T-helper 2 cell treated with Interferon-gamma antibody and Interleukin-4, amounts not matched to agents 100 ng/mL and 5 ng/mL, for 36 hours (primary cell): ENCODE measurements at regions not wholly inside any gene's neighbourhood (a gene's known extent, or its start where the extent isn't known, plus 50 kb on each side); places are given as distances from the start of the nearest gene placed in this dataset.

Experiments used
- intact Hi-C: fragments of 100-400 bp; cut with micrococcal nuclease; formaldehyde crosslinking; loops from one replicate; pipeline ENCODE4 v1.15.1; 2023

DNA sequence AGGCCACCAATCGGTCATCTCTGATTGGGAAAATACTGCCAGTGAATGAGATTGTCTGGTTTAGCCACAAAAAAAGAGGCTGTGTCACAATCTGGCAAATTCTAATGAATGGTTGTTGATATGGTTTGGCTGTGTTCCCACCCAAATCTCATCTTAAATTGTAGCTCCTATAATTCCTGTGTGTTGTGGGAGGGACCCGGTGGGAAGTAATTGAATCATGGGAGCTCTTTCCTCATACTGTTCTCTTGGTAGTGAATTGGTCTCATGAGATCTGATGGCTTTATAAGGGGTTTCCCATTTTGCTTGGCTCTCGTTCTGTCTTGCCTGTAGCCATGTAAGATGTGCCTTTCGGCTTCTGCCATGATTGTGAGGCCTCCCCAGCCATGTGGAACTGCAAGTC lies 838.3 kb downstream of the SLC4A3 start:
- intact Hi-C loops: no loop called here

DNA sequence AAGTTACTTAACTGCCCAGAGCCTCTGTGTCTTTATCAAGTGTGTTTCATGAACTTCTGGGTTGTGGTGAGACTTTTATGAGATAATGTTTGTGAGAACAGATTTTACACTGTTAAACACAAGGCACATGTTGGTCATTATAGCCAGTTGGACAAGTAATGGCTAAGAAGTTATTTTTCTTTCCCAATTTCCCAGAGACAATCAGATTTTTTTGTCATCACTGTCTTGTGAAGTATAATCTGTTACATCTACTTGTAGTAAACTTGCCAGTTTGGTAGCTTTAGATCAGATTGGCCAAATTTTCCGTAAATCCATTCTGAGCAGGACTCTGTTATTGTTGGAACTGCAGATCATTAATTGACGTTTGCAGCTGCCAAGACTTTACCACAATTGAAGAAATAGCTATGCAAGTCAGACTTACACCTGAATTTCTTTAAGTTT lies 838.8 kb downstream of the SLC4A3 start:
- intact Hi-C loops: no loop called here

DNA sequence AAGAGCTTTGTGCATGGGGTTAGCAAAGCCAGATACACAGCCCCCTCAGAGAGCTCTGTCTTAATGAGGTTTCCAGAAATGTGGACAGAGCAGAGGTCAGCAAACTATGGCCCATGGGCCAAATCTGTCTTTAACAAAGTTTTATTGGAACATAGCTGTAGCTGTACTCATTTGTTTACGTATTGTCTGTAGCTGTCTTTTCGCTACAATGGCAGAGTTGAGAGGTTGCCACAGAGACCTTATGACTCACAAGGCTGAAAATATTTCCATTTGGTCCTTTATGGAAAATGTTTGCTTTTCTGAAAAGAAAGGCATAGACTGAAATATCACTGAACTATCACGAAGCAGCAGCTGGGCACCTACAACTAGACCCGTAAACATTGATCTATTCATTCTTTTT lies 841.8 kb downstream of the SLC4A3 start:
- intact Hi-C loops: no loop called here

DNA sequence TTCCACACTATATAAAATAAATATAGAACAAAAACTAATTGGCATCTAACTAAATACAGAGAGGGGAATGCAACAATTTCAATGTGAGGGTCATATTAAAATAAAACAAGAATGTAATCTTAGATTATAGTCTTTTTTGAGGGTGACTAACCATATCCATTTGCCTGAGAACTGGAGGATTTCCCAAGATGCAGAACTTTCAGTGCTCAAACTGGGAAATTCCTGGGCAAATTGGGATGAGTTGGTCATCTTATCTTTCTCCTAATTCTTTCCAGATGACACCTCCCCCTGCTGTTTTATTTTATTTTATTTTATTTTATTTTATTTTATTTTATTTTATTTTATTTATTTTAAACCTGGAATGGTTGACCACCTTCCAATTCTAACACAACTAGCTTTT lies 846.2 kb downstream of the SLC4A3 start:
- intact Hi-C loops: no loop called here

DNA sequence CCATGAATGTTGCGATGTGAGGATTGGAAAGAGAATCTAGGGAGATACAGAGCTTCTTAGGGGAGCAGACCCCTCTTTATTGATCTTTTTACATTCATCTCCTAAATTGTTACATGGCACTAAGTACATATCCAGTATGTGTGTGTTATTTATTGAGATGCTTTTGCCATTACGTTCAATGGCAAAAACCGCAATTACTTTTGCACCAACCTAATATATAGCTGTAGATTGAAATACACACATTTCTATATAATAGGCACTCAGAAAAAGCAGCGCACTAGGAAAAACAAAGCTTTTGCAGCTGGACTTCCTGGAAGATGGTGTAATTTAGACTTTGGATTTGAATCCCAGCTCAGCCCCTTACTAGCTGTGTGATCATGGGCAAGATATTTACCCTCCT lies 849.4 kb downstream of the SLC4A3 start:
- intact Hi-C loops: no loop called here

DNA sequence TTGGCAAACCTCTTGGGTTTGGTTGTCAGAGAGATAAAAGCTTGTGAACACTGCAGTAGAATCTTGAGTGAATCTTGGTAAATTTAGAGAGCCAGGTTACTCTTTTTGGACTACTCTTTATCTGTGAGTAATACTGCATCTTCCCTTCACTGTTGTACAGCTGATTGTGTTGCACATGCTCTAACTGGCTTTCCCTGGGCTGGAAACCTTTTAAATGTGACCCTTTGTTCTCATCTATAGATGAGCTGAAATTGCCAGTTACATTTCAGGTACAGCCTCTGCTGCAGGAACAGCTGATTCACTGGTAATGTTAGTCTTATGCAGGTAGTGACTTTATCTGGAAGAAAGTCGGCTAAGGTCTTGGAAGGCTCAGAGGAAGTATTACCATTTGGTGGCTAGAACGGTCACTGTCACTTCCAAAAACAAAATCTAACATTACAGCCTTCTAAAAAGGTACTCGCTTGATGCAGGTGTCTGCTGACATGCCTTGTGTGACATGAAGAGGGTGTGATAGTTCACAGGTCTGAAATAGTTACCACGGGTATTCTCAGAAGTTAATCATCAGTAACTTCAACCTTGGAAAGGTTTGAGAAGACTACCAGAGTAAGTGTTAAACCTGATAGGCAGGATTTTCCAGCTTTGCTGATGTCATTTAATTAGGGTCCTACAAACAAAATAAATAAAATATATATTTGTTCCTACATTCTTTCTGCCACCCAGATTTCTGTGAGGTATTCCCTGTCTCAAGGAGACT lies 851.1 kb downstream of the SLC4A3 start:
- intact Hi-C loops: no loop called here

DNA sequence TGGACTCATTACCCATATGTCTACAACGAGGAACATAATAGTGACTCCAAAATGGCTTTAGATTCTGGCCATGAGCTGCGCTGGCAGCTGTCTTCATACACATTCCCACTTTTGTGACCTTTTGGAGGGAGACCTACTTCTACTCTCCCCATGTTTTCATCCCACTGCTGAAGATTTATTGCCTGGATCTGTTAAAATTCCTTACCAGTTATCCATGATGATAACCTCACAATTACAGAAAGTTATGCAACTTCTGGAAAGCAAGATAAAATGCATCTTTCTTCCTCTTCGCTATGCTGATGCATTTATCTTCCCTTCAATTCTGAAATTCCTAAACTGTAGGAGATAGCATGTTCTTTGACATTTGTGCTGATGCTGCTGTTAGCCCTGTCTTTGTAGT lies 855.3 kb downstream of the SLC4A3 start:
- intact Hi-C loops: no loop called here

DNA sequence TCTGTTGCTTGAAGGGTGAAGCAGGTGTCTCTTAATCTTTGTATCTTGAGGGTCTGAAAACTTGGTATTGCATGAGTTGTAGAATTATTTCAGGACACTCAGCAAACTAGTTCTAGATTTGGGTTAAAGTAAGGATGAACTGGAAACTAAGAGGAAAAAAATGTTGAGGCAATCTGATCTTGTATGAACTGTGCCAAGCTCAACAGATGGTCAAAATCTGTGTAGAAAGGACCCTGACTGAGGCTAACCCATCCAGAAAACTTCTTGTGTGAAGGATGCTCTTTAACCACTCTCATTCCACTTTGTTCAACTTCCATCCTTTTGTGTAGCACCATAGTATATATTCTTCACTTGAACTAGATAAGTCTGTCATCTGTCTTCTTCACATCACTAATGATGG lies 861.7 kb downstream of the SLC4A3 start:
- intact Hi-C loops: no loop called here

DNA sequence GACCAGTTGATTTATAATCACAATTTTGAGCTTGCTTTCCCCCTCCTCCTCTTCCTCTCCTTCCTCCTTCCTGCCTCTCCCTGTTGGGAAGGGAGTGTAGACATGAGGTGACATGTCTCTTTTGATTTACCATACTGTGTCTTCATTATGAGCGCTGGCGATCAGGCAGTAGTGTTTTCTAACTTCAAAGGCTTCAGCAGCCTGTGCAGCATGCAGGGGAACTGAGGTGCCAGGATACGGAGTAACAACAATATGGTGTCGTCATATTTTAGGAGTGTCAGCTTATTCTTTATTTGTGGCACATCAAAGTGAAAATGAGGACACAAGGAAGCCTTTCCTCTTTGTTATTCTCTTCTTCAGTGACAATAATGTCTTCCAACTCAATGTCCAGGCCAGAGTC lies 864.2 kb downstream of the SLC4A3 start:
- intact Hi-C loops: no loop called here

DNA sequence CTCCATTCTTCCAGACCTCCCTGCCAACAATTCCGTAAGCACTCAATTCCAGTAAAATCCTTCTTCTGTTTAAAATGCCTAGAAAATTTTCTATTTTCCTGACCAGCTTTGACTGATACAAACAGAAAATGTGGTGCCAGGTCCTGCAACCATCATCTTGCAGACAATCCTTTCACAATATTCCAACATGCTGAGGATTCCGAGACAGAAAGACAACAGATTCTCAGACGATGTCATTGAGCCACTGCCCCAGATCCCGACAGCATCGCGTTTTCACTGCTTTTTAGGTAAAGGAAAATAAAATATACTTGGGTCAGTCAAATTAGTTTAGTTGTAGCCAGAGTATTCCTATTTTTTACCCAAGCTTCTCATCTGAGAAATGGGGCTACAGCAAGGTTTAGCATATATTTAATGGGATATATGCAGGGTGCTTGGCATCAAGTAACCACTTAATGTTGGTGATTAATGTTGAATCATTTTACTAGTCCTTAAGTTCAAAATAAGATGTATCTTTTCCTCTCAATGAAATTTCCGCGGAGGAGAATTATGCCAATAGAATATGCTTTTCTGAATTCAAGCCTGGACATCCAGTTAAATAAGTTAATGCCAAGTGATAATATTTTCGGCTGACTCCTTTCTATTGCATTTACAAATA lies 866.6 kb downstream of the SLC4A3 start:
- intact Hi-C loops: no loop called here

DNA sequence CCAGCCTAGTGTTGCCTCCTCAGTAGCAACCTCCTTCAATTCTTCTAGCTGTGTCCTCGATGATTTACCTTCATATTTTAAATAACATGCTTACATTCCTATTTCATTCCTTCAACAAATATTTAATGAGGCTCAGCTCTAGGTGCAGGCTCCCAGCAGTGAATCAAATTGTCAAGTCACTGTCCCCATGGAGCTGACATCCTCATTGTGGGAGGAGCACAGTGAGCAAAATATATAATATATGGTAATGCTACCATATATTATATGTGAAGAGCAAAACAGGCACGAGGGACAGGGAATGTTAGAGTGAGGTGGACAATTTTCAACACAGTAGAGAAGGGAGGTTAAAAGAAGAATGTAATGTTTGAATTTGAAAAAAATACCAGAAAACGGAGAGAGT lies 869.1 kb downstream of the SLC4A3 start:
- intact Hi-C loops: no loop called here

DNA sequence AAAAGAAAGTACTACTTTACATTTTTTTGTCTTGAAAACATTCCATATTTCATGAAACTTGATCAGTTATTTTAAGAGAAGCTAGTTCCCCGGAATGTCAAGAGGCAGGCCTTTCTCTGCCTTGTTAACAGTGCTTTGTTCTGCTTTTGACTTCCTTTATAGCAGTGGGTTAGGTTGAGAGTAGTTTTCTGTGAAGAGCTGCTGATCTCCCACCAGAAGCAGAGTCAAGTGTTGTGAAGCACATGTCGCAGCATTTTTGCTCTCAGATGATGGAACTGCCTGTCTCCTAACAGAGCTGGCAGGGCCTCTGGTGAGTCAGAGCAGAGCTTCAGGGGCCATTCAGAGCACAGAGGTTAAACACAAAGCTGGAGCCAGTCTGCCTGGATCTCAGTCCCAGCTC lies 871.8 kb downstream of the SLC4A3 start:
- intact Hi-C loops: no loop called here

DNA sequence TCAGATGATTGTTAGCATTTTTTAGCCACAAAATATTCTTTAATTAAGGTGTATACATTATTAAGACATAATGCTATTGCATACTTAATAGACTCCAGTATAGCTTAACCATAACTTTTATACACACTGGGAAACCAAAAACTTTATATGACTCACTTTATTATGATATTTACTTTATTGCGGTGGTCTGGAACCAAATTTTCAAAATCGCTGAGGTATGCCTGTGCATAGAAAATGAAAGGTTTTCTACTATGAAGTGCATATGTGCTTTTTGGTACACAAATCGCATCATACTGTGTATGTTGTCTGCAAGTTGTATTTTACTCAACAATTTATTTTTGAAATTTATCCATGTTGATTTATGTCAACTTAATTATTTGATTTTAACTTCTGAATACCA lies 875.1 kb downstream of the SLC4A3 start:
- intact Hi-C loops: no loop called here

DNA sequence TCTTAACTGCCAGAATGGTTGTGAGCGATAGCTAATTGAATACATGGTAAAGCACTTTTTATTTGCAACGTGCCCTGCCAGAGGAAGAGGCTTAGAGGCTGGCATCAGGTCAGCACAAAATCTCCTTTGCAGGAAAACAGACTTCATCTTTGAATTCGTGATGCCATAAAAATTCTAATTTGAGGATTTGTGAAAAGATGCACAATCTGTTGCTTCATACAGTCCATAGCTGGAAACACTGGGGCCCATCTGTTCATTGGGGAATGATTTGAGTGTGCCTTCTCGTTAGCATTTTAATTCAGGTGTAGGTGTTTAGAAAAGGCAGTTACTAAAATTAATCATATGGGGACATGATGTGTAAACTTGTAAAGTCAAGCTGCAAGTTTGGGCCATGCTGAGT lies 876.0 kb downstream of the SLC4A3 start:
- intact Hi-C loops: no loop called here

DNA sequence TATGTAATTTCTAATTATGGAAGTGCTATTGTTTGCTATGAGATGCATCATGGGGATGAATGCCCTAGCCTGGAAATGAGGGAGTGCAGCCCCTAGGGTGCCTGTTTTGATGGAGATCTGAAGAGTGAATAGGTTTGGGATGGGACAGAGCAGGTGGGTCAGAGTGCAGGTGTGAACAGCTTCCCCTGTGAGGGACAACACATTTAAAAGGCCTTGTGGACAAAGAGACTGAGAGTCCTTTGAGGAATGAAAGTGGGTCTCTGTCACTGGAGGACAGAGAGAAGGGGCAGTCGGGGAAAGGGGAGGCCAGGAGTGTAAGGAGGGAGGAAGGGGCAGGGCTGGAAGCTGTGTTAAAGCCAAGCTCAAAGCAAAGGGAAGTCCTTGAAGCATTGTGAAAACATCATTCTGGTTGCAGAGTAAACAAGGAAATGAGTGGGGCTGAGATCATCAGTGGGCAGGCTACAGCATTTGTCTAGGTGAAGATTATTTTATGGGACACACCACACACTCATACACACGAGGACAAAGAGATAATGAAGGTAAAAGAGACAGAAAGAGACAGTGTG lies 877.6 kb downstream of the SLC4A3 start:
- intact Hi-C loops: no loop called here

DNA sequence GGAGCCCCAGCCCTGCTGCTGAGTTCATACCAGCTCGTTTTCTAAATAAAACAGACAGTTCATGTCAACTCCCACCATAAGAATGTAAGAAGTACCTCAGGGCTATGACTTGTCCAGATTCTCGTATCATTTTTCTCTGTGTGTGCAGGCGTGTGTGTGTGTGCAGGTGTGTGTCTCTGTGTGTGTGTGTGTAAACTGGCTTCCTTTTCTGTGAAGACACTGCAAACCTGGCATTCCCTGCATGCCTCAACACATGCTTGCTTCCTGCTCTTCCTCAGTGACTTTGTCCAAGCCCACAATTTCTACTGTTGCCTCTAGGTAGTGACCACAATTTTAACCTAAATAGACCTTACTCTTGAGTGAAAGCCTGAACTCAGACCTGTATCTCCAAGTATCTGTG lies 879.0 kb downstream of the SLC4A3 start:
- intact Hi-C loops: no loop called here

DNA sequence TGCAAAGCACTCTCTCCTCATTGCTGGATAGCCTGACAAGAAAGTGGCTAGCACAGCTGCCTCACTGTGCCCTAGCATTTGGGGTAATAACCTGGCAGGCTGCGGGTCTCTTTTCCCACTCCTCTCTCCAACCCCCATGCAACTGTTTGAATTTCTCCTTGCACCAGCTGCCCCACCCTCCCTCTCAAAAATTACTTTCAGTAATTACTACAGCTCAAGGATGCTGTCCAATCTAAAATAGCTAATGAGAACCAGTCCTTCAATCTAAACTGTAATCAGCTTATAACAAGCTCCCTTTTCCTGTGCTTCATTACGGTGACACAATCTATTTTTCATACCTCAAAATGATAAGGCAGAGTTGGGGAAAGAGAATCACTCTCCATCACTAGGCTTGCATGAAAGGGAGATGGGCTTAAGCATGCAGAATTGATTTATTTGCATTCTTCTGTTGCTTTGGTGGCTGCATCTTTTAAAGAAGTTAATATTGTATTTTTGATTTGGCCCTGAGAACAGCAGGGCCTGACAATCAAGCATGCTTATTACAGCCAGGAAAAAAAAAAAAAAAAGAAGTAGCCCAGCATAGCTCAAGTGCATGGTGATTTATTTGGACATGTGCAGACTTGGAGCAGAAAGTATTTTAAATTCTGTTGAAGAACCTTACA lies 881.8 kb downstream of the SLC4A3 start:
- intact Hi-C loops: no loop called here

DNA sequence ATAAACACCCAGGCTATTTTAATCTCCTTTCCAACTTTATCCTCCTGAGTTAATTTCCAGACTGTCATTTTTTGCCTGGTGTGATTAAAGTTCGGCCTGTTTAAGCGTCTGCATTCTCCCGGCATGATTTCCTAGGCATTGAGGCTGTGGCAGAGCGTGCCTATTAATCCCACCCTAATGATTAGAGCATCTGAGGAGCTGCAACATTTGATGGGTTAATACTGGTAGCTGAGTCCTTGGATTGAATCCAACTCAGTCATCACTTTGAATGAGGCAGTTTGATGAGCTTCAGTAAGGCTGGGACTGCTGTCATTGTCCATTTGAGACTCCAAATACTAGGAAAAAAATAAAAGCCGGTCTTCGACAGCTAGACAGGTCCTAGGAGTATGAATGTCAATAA lies 882.5 kb downstream of the SLC4A3 start:
- intact Hi-C loops: no loop called here

DNA sequence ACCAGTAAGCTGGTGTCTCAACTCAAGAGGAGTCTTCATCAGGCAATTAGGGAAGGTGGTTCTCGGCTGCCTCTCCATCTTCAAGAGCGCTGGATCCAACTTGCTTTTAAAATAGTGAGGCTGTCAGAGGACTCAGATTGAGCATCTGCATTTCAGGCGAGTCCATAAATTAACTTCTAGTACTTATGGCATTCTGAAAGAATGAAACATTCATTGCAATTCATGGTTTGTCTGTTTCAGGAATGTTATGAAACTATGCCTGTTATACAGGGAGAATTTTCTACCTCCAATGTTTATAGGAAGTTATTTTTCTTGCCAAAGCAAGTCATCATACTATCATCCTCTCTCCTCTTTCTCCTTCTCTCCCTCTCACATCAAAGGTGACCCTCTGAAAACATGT lies 883.2 kb downstream of the SLC4A3 start:
- intact Hi-C loops: no loop called here

DNA sequence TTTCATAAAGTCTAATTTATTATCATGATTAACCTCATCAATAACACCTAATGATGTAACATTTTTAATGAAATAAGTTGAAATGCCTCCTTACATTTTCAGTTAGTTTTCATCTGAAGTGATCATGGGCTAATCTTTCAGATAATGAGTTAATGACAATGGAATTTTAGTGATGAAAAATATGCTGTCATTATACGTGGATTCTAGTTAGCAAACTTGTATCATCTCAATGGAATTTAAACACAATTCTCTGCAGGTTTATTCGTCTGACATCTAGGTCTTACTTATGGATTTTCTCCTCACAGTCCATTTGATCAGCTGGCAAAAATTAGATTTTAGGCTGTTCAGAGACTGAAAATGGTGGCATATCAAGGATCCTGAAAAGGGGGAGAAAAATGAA lies 885.0 kb downstream of the SLC4A3 start:
- intact Hi-C loops: no loop called here

DNA sequence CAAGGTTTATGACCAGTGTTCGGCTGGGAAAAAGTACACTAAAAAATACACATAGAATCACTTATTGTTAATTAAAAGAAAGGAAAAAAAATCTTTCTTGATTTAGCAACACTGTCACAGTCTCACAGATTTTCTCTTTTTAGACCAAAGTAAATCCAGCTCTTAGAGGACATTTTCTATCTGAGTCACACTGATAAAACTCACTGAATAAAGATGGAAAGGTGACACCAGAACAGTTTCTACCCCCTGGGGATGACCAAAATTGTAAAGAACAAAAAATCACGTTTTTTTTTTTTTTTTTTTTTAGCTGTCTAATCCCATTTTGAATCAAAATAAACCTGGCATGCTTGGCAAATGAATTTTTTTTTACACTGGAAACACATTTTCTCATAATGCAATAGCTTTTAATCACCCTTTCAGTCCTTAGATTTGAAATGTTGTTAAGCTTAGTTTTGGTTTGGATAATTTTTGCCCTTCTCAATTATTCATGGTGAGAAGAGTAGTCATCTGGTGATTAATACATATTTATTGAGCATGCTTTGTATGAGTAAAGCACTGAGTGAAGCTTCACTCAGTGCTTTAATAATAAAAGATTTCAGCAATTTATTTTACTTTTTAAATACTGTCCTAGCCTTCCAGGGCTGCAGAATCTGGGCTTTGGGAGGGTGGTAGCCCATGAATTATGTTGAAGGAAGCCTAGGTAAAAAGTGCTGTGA lies 886.3 kb downstream of the SLC4A3 start:
- intact Hi-C loops: no loop called here

DNA sequence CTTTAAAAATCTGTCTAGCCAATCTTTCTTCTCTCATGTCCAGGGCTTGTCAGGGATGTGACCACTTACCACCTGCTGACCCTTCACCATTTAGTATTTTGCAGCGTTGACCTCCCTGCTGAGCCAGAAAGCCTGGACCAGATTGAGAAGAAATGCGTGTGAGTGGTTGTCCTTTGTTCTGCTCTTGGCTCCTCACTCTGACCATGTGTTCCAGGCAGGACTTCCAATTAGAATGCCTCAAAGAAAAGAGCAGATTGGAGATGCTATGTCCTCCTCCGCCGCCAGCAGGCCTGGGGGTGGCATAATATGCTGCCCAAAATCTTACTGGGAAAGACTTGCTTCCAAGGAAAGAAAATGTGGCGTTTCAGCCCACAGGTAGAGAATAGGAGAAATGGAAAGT lies 894.1 kb downstream of the SLC4A3 start:
- intact Hi-C loops: no loop called here
